ENCODE measurements at regions not wholly inside any gene's neighbourhood (a gene's known extent, or its start where the extent isn't known, plus 50 kb on each side); places are given as distances from the start of the nearest gene placed in this dataset.

DNA sequence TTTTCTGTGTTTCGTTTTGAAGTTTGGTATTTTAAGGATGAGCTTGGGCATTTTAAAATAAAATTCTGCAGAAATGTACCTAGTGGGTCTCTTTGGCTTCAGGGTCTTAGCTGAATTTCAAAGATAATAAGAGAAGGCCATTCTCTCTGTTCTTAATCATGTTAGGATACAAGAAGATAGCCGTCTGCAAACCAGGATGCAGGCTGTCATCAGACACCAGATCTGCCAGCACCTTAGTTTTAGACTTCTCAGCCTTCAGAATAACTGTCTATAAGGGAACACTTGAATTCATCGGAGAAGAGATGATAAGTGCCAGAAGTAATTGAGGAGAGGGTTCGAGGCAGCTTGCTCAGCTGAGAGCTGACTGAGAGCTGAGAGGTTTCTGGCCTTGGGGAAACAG lies 202.1 kb downstream of the REEP3 start:
- Histone ChIP-seq H3K27ac (no peak overlapping the region), H3K9me3 (ENCODE audit: low read depth) (no peaks in the 10 kb centered on the region), H3K27me3 (no peaks in the 10 kb centered on the region), H3K36me3 (replicated peaks; ENCODE audit: insufficient read depth, low read depth) (no peaks in the 10 kb centered on the region), H3K4me1 (ENCODE audit: insufficient read depth) (peaks cover 8% of the 10 kb centered on the region), H3K9me2 (replicated peaks; ENCODE audit: insufficient read depth) (no peaks in the 10 kb centered on the region), H4K20me1 (ENCODE audit: insufficient read depth, poor library complexity, severe bottlenecking) (no peaks in the 10 kb centered on the region), H2AFZ (no peak overlapping the region), H3K4me3 (no peak overlapping the region), H3K4me2 (no peak overlapping the region), H3K79me2 (no peaks in the 10 kb centered on the region)
- DNase-seq (ENCODE audit: low spot score): no peak
- no peak for TF ChIP-seq EZH2phosphoT487 (IDR thresholded peaks at IDR 0.05; ENCODE audit: low read depth, severe bottlenecking, unreplicated experiment)
- TF ChIP-seq, protein P1, sequence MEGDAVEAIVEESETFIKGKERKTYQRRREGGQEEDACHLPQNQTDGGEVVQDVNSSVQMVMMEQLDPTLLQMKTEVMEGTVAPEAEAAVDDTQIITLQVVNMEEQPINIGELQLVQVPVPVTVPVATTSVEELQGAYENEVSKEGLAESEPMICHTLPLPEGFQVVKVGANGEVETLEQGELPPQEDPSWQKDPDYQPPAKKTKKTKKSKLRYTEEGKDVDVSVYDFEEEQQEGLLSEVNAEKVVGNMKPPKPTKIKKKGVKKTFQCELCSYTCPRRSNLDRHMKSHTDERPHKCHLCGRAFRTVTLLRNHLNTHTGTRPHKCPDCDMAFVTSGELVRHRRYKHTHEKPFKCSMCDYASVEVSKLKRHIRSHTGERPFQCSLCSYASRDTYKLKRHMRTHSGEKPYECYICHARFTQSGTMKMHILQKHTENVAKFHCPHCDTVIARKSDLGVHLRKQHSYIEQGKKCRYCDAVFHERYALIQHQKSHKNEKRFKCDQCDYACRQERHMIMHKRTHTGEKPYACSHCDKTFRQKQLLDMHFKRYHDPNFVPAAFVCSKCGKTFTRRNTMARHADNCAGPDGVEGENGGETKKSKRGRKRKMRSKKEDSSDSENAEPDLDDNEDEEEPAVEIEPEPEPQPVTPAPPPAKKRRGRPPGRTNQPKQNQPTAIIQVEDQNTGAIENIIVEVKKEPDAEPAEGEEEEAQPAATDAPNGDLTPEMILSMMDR (IDR thresholded peaks at IDR 0.05; ENCODE audit: poor library complexity): no peak
- no peak for TF ChIP-seq EZH2 (IDR thresholded peaks at IDR 0.05; ENCODE audit: borderline replicate concordance)
- WGBS (ENCODE audit: low lambda C conversion rate, missing lambda C conversion rate): 79% methylated on average over 4 of the region's 4 CpGs

DNA sequence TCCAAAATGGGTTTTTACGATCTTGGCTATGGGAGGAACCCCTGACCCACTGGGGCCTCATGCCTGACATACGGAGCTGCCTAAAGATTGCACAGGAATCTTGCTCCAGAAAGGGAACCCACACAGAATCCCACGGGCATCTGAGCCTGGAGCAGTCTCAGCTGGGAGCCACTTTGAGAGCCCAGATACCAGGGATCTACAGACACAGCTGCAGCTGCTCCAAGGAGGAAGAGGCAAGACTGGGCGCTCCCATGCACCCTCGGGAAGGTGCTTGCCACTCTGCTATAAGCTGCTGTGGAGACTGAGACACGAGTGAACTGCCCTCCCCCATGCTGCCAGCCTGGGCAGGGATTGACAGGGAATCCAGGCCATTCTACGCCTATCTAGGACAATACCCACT lies 202.5 kb downstream of the REEP3 start:
- no peaks in the 10 kb centered on the region for H3K9me3 ChIP-seq (ENCODE audit: low read depth)
- H3K27ac ChIP-seq: no peak overlapping the region
- DNase-seq (ENCODE audit: low spot score): no peak
- H3K36me3 ChIP-seq (replicated peaks; ENCODE audit: insufficient read depth, low read depth): no peaks in the 10 kb centered on the region
- H3K9me2 ChIP-seq (replicated peaks; ENCODE audit: insufficient read depth): no peaks in the 10 kb centered on the region
- H3K4me1 ChIP-seq (ENCODE audit: insufficient read depth): peaks cover 8% of the 10 kb centered on the region
- TF ChIP-seq EZH2phosphoT487 (IDR thresholded peaks at IDR 0.05; ENCODE audit: low read depth, severe bottlenecking, unreplicated experiment) (no peak), EZH2 (IDR thresholded peaks at IDR 0.05; ENCODE audit: borderline replicate concordance) (no peak)
- TF ChIP-seq, protein P1 (IDR thresholded peaks at IDR 0.05; ENCODE audit: poor library complexity): no peak
- H3K4me3 ChIP-seq: no peak overlapping the region
- H3K4me2 ChIP-seq: no peak overlapping the region
- H4K20me1 ChIP-seq (ENCODE audit: insufficient read depth, poor library complexity, severe bottlenecking): no peaks in the 10 kb centered on the region
- WGBS (ENCODE audit: low lambda C conversion rate, missing lambda C conversion rate): 72% methylated on average over 7 of the region's 7 CpGs
- no peaks in the 10 kb centered on the region for H3K27me3 ChIP-seq
- H3K79me2 ChIP-seq: no peaks in the 10 kb centered on the region
- H2AFZ ChIP-seq: no peak overlapping the region

DNA sequence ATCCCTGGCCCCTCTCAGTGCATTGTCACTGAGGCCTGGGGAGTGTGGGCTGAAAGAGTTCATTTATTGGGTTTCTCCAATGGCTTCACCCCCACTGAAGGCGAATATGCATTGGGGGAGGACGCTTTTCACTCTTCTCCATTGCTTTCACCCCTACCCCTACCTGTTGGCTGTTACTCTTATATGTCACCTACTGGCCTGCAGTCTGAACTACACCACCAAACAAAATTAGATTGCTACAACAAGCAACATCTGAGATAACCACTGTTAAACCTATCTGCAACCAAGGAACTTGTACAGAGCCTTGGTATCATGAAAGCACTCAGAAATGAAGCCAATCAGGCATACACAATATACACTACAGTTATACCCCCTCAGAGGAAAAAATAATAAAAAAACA lies 203.7 kb downstream of the REEP3 start:
- no peaks in the 10 kb centered on the region for H3K36me3 ChIP-seq (replicated peaks; ENCODE audit: insufficient read depth, low read depth)
- DNase-seq (ENCODE audit: low spot score): no peak
- no peaks in the 10 kb centered on the region for H3K79me2 ChIP-seq
- no peaks in the 10 kb centered on the region for H3K9me3 ChIP-seq (ENCODE audit: low read depth)
- H3K4me1 ChIP-seq (ENCODE audit: insufficient read depth): peaks cover 8% of the 10 kb centered on the region
- no peaks in the 10 kb centered on the region for H3K27me3 ChIP-seq
- no peak overlapping the region for H3K4me2 ChIP-seq
- WGBS (ENCODE audit: low lambda C conversion rate, missing lambda C conversion rate): 89% methylated on average over 2 of the region's 2 CpGs
- H3K4me3 ChIP-seq: no peak overlapping the region
- H3K27ac ChIP-seq: no peak overlapping the region
- H3K9me2 ChIP-seq (replicated peaks; ENCODE audit: insufficient read depth): no peaks in the 10 kb centered on the region
- no peak for TF ChIP-seq EZH2phosphoT487 (IDR thresholded peaks at IDR 0.05; ENCODE audit: low read depth, severe bottlenecking, unreplicated experiment)
- TF ChIP-seq, protein P1 (IDR thresholded peaks at IDR 0.05; ENCODE audit: poor library complexity): no peak
- TF ChIP-seq EZH2 (IDR thresholded peaks at IDR 0.05; ENCODE audit: borderline replicate concordance): no peak
- no peak overlapping the region for H2AFZ ChIP-seq
- H4K20me1 ChIP-seq (ENCODE audit: insufficient read depth, poor library complexity, severe bottlenecking): no peaks in the 10 kb centered on the region

DNA sequence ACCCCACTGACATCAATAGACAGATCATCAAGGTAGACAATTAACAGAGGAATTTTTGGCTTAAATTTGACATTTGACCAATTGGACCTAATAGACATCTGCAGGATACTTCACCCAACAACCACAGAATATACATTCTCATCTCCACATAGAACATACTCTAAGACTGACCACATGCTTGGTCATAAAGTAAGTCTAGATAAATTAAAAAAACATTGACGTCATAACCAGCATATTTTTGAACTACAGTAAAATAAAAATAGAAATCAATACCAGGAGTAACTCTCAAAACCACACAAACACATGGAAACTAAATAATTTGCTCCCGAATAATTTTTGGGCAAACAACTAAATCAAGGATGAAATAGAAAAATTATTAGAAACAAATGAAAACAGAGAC lies 205.7 kb downstream of the REEP3 start:
- DNase-seq (ENCODE audit: low spot score): no peak
- 91% methylated on average over 2 of the region's 2 CpGs for WGBS (ENCODE audit: low lambda C conversion rate, missing lambda C conversion rate)
- Histone ChIP-seq H3K27me3 (no peaks in the 10 kb centered on the region), H3K79me2 (no peaks in the 10 kb centered on the region), H3K4me3 (no peak overlapping the region), H3K9me3 (ENCODE audit: low read depth) (no peaks in the 10 kb centered on the region), H3K4me1 (ENCODE audit: insufficient read depth) (no peaks in the 10 kb centered on the region), H3K4me2 (no peak overlapping the region), H3K36me3 (replicated peaks; ENCODE audit: insufficient read depth, low read depth) (no peaks in the 10 kb centered on the region), H3K9me2 (replicated peaks; ENCODE audit: insufficient read depth) (no peaks in the 10 kb centered on the region), H3K27ac (no peak overlapping the region), H4K20me1 (ENCODE audit: insufficient read depth, poor library complexity, severe bottlenecking) (no peaks in the 10 kb centered on the region), H2AFZ (no peak overlapping the region)
- no peak for TF ChIP-seq EZH2 (IDR thresholded peaks at IDR 0.05; ENCODE audit: borderline replicate concordance)
- TF ChIP-seq, protein P1 (IDR thresholded peaks at IDR 0.05; ENCODE audit: poor library complexity): no peak
- TF ChIP-seq EZH2phosphoT487 (IDR thresholded peaks at IDR 0.05; ENCODE audit: low read depth, severe bottlenecking, unreplicated experiment): no peak

All from hepatocyte (in vitro differentiated cells).